Lower leg skin (tissue), 3 donors: ENCODE measurements at regions not wholly inside any gene's neighbourhood (a gene's known extent, or its start where the extent isn't known, plus 50 kb on each side); places are given as distances from the start of the nearest gene placed in this dataset.

Experiments
- POLR2A ChIP-seq, 2 donors: fragments of 450-650 bp; IDR thresholded peaks; one replicate each; pipeline ENCODE4 v1.6.1; 2016 to 2017; ENCODE audit warnings: antibody characterized with exemption in 2 of 2, mild to moderate bottlenecking in 1 of 2, moderate library complexity in 1 of 2
- TF ChIP-seq, protein P1 (sequence below), 3 donors: fragments of 450-650 bp; IDR thresholded peaks; one replicate each; pipeline ENCODE4 v1.5.1; 2016; ENCODE audit warnings: antibody characterized with exemption in 3 of 3, mild to moderate bottlenecking in 3 of 3, moderate library complexity in 2 of 3

DNA sequence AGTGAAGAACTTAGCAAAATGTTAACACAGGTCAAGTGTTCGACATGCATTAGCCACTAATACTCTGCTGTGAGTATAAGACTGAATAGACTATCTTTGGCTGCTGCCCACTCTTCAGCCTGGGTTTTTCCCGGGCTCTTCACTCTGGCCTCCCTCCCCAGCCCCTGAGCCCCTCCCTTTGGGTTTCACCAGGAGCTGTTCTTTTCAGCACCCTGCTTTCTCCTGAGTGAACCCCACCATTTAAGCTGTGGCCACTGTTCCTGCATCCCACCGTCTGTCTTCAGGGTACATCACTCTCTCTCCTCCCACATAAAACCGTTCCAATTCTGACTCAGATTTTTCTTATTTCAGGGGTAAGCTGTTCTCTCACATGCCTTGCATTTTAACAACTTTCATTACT, 92.0 kb upstream of the ASIC2 start:
- no peak for TF ChIP-seq POLR2A (IDR thresholded peaks at IDR 0.05)
- TF ChIP-seq, protein P1, sequence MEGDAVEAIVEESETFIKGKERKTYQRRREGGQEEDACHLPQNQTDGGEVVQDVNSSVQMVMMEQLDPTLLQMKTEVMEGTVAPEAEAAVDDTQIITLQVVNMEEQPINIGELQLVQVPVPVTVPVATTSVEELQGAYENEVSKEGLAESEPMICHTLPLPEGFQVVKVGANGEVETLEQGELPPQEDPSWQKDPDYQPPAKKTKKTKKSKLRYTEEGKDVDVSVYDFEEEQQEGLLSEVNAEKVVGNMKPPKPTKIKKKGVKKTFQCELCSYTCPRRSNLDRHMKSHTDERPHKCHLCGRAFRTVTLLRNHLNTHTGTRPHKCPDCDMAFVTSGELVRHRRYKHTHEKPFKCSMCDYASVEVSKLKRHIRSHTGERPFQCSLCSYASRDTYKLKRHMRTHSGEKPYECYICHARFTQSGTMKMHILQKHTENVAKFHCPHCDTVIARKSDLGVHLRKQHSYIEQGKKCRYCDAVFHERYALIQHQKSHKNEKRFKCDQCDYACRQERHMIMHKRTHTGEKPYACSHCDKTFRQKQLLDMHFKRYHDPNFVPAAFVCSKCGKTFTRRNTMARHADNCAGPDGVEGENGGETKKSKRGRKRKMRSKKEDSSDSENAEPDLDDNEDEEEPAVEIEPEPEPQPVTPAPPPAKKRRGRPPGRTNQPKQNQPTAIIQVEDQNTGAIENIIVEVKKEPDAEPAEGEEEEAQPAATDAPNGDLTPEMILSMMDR (IDR thresholded peaks at IDR 0.05): no peak
